ENCODE measurements at regions not wholly inside any gene's neighbourhood (a gene's known extent, or its start where the extent isn't known, plus 50 kb on each side); places are given as distances from the start of the nearest gene placed in this dataset.
"Not testable (repeated sequence)": the region's sequence is repeated elsewhere in the genome, so short reads cannot be mapped to it uniquely, and the experiment has no call there.

GRCh38 chr7:4470246-4470645 is 211.8 kb upstream of the FOXK1 start:
- ChIA-PET POLR2A (ENCODE audit: unreplicated experiment) (no interaction called here), CTCF (no interaction called here)
- Histone ChIP-seq H3K4me3 (ENCODE audit: low read length) (no peak overlapping the region), H3K27ac (ENCODE audit: low read length) (no peak overlapping the region), H3K79me2 (ENCODE audit: low read length) (no peaks in the 10 kb centered on the region), H3K4me2 (ENCODE audit: low read length) (no peak overlapping the region), H4K20me1 (ENCODE audit: low read length) (no peaks in the 10 kb centered on the region), H3K4me1 (ENCODE audit: insufficient read depth, low read length) (no peaks in the 10 kb centered on the region), H3K9me3 (ENCODE audit: low read length) (no peaks in the 10 kb centered on the region), H3K36me3 (ENCODE audit: low read depth, low read length) (no peaks in the 10 kb centered on the region), H3K9ac (ENCODE audit: low read length) (no peak overlapping the region), H3F3A (ENCODE audit: low read length, unreplicated experiment) (no peaks in the 10 kb centered on the region), H3K27me3 (ENCODE audit: low read length) (peaks cover 5% of the 10 kb centered on the region; the same call in 1 of the 2 replicates), H3K9me2 (replicated peaks; ENCODE audit: low read length) (no peaks in the 10 kb centered on the region), H2AFZ (ENCODE audit: low read length) (no peak overlapping the region)
- intact Hi-C loops (cut with micrococcal nuclease), result loop anchor here (10.0 kb wide), 1 partner anchor 365 kb away; no protein-coding TSS in a partner anchor
- DNase-seq (no peak), ATAC-seq (no peak)
- BruUV-seq (replicated peaks), result no TSS peak
- no peak for TF ChIP-seq EZH2 (IDR thresholded peaks at IDR 0.05; ENCODE audit: low read length, unreplicated experiment)
- no peak for TF ChIP-seq EZH2phosphoT487 (IDR thresholded peaks at IDR 0.05; ENCODE audit: borderline replicate concordance, low read length)
- no peak for TF ChIP-seq CTCF (conservative IDR thresholded peaks at IDR 0.05; ENCODE audit: low read depth, low read length)

- no peak for ATAC-seq
- no peak for TF ChIP-seq CTCF (conservative IDR thresholded peaks at IDR 0.05; ENCODE audit: low read depth, low read length)
- no peak for TF ChIP-seq EZH2 (IDR thresholded peaks at IDR 0.05; ENCODE audit: low read length, unreplicated experiment)
- no peak for TF ChIP-seq EZH2phosphoT487 (IDR thresholded peaks at IDR 0.05; ENCODE audit: borderline replicate concordance, low read length)
Measured at GRCh38 chr7:4472728-4473127, 209.4 kb upstream of the FOXK1 start.

GRCh38 chr7:4479367-4480039 is 202.6 kb upstream of the FOXK1 start:
- POLR2A ChIA-PET (ENCODE audit: unreplicated experiment), result no interaction called here
- Histone ChIP-seq H2AFZ (ENCODE audit: low read length) (no peak overlapping the region), H3F3A (ENCODE audit: low read length, unreplicated experiment) (no peaks in the 10 kb centered on the region), H3K27ac (ENCODE audit: low read length) (no peak overlapping the region), H3K4me1 (ENCODE audit: insufficient read depth, low read length) (no peaks in the 10 kb centered on the region), H3K36me3 (ENCODE audit: low read depth, low read length) (no peaks in the 10 kb centered on the region), H4K20me1 (ENCODE audit: low read length) (no peaks in the 10 kb centered on the region), H3K79me2 (ENCODE audit: low read length) (no peaks in the 10 kb centered on the region), H3K27me3 (ENCODE audit: low read length) (no peaks in the 10 kb centered on the region), H3K4me3 (ENCODE audit: low read length) (no peak overlapping the region), H3K9me3 (ENCODE audit: low read length) (no peaks in the 10 kb centered on the region), H3K4me2 (ENCODE audit: low read length) (no peak overlapping the region), H3K9ac (ENCODE audit: low read length) (no peak overlapping the region), H3K9me2 (replicated peaks; ENCODE audit: low read length) (no peaks in the 10 kb centered on the region)
- CTCF ChIA-PET, result interaction anchor here (0.6 to 0.7 kb wide), 3 partner anchors 165 to 558 kb away, joined by 3 read pairs; no protein-coding TSS in a partner anchor
- ATAC-seq (peak; percentile 96), DNase-seq (peak; percentile 83)
- intact Hi-C loops (cut with micrococcal nuclease), result loop anchor here (1.0 to 10.0 kb wide), 3 partner anchors 375 to 784 kb away; no protein-coding TSS in a partner anchor
- TF ChIP-seq EZH2 (IDR thresholded peaks at IDR 0.05; ENCODE audit: low read length, unreplicated experiment), result no peak
- peak; percentile 73 for TF ChIP-seq CTCF (conservative IDR thresholded peaks at IDR 0.05; ENCODE audit: low read depth, low read length)
- no peak for TF ChIP-seq EZH2phosphoT487 (IDR thresholded peaks at IDR 0.05; ENCODE audit: borderline replicate concordance, low read length)
- no TSS peak for BruUV-seq (replicated peaks)

More at GRCh38 chr7:4472728-4473127, 209.4 kb upstream of the FOXK1 start:
- BruUV-seq (replicated peaks), result no TSS peak
- H3K9me2 ChIP-seq (replicated peaks; ENCODE audit: low read length), result no peaks in the 10 kb centered on the region
- H3F3A ChIP-seq (ENCODE audit: low read length, unreplicated experiment), result no peaks in the 10 kb centered on the region
- H3K4me1 ChIP-seq (ENCODE audit: insufficient read depth, low read length), result no peaks in the 10 kb centered on the region
- no peaks in the 10 kb centered on the region for H3K9me3 ChIP-seq (ENCODE audit: low read length)
- no peak overlapping the region for H3K4me2 ChIP-seq (ENCODE audit: low read length)
- no peak overlapping the region for H3K4me3 ChIP-seq (ENCODE audit: low read length)
- no peak overlapping the region for H3K27ac ChIP-seq (ENCODE audit: low read length)
- DNase-seq, result no peak
- no peak overlapping the region for H3K9ac ChIP-seq (ENCODE audit: low read length)
- ChIA-PET POLR2A (ENCODE audit: unreplicated experiment) (no interaction called here), CTCF (no interaction called here)
- no peaks in the 10 kb centered on the region for H3K36me3 ChIP-seq (ENCODE audit: low read depth, low read length)
- no peaks in the 10 kb centered on the region for H3K79me2 ChIP-seq (ENCODE audit: low read length)
- H3K27me3 ChIP-seq (ENCODE audit: low read length), result no peaks in the 10 kb centered on the region
- intact Hi-C loops (cut with micrococcal nuclease), result loop anchor here (10.0 kb wide), 1 partner anchor 368 kb away; no protein-coding TSS in a partner anchor
- H2AFZ ChIP-seq (ENCODE audit: low read length), result no peak overlapping the region
- H4K20me1 ChIP-seq (ENCODE audit: low read length), result no peaks in the 10 kb centered on the region

- H3K9me3 ChIP-seq (ENCODE audit: low read length); DNase-seq; H3F3A ChIP-seq (ENCODE audit: low read length, unreplicated experiment); H3K9ac ChIP-seq (ENCODE audit: low read length); H3K79me2 ChIP-seq (ENCODE audit: low read length); H2AFZ ChIP-seq (ENCODE audit: low read length); H3K36me3 ChIP-seq (ENCODE audit: low read depth, low read length); H4K20me1 ChIP-seq (ENCODE audit: low read length); POLR2A ChIA-PET (ENCODE audit: unreplicated experiment); BruUV-seq (replicated peaks); H3K4me1 ChIP-seq (ENCODE audit: insufficient read depth, low read length); H3K27me3 ChIP-seq (ENCODE audit: low read length); ATAC-seq; H3K4me2 ChIP-seq (ENCODE audit: low read length); H3K4me3 ChIP-seq (ENCODE audit: low read length); intact Hi-C loops (cut with micrococcal nuclease); H3K9me2 ChIP-seq (replicated peaks; ENCODE audit: low read length); CTCF ChIA-PET; H3K27ac ChIP-seq (ENCODE audit: low read length): not testable (repeated sequence)
Measured at GRCh38 chr7:4480131-4480530, 202.0 kb upstream of the FOXK1 start.
